ENCODE measurements at regions not wholly inside any gene's neighbourhood (a gene's known extent, or its start where the extent isn't known, plus 50 kb on each side); places are given as distances from the start of the nearest gene placed in this dataset.

- no peak for TF ChIP-seq POLR2A (IDR thresholded peaks at IDR 0.05; ENCODE audit: low read depth, low read length)
- no peak for TF ChIP-seq POU2F2 (IDR thresholded peaks at IDR 0.05; ENCODE audit: low read depth, low read length)
- TF ChIP-seq TAF1 (IDR thresholded peaks at IDR 0.05; ENCODE audit: low read depth, low read length), result no peak
- no peak for TF ChIP-seq POLR2AphosphoS5 (IDR thresholded peaks at IDR 0.05; ENCODE audit: low read depth, low read length)
- no peak for TF ChIP-seq PAX5 (IDR thresholded peaks at IDR 0.05; ENCODE audit: insufficient read depth, low read length, severe bottlenecking)
- TF ChIP-seq SPI1 (IDR thresholded peaks at IDR 0.05; ENCODE audit: low read depth, low read length), result no peak
Observed at GRCh38 chr14:106309423-106309822, 783.0 kb downstream of the TMEM121 start.
